NB4 (cell line): ENCODE measurements at regions not wholly inside any gene's neighbourhood (a gene's known extent, or its start where the extent isn't known, plus 50 kb on each side); places are given as distances from the start of the nearest gene placed in this dataset.

Source experiments
- CTCF ChIP-seq: IDR thresholded peaks from one replicate; pipeline ENCODE4 v1.5.1; 2012; ENCODE audit warnings: low read depth, low read length
- POLR2A ChIP-seq: IDR thresholded peaks from 2 replicates; pipeline ENCODE4 v1.6.1; 2011; ENCODE audit warnings: mild to moderate bottlenecking; ENCODE audit not compliant: insufficient read length; ENCODE audit errors: extremely low read depth

- TF ChIP-seq CTCF, result no peak
- no peak for TF ChIP-seq POLR2A
Measured at GRCh38 chr2:83742117-83742782, 716.8 kb downstream of the SUCLG1 start.
